CD4-positive, alpha-beta T cell treated with Interleukin-17A for 4 hours (primary cell): ENCODE measurements at regions not wholly inside any gene's neighbourhood (a gene's known extent, or its start where the extent isn't known, plus 50 kb on each side); places are given as distances from the start of the nearest gene placed in this dataset.
A peak's percentile ranks its signal among the peaks of the same experiment; 100 is the strongest.

ENCODE experiments used
- DNase-seq: peaks from one replicate; pipeline ENCODE4 v3.0.0-alpha.2; 2020; ENCODE audit warnings: mixed read lengths

DNA sequence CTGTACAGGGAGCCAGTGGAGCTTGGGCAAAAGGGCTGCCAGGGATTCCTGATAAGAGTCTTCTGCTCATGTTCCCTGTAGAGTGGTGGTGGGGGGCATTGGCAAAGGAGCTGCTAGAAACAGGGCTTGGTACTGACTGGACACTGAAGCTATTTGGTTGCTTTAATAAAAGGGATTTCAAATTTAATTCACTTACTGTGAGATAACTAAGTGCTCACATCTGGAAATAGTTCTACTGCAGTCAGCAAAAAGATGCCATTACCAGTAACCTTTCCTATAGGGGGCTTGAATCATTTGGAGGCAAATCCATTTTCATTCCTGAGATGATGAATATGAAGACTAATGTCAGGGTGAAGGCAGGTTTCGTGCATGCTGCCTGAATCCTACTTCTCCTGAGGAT, 94.3 kb upstream of the DOCK10 start:
- DNase-seq: no peak

DNA sequence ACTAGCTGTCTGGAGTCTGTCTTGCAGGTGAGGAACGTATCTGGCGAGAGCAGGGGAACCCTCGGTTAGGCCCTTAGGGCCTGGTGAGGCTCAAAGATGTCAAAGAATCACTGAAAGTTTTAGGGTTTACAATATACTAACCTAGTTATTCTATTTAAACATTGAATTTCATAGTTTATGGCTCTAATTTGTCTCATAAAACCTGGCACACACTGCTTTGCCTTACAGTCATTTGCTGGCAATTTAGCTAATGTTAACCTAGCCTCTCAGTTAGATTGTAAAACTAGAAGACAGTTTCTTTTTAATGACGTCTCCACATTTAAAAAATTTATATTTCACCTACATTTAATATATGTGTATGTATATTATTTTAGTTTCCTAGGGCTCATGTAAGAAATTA, 89.6 kb upstream of the DOCK10 start:
- no peak for DNase-seq

DNA sequence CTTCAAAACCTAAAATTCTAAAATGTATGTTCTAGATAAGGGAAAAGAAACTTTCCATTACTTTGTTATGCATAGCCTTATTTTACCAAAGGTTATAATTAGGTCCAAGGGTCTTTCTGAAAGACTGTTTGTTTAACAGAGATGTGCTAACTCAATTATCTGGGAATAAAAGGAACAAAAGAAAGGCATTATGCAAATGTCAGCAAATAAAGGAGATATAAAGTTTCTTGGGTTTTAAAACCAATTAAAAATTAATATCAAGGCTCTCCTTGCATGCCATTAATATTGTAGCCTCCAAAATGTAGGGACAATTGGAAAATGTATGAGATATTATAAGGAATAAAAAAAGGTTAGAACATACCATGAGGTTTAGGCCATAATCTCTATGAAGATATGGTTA, 87.8 kb upstream of the DOCK10 start:
- no peak for DNase-seq

DNA sequence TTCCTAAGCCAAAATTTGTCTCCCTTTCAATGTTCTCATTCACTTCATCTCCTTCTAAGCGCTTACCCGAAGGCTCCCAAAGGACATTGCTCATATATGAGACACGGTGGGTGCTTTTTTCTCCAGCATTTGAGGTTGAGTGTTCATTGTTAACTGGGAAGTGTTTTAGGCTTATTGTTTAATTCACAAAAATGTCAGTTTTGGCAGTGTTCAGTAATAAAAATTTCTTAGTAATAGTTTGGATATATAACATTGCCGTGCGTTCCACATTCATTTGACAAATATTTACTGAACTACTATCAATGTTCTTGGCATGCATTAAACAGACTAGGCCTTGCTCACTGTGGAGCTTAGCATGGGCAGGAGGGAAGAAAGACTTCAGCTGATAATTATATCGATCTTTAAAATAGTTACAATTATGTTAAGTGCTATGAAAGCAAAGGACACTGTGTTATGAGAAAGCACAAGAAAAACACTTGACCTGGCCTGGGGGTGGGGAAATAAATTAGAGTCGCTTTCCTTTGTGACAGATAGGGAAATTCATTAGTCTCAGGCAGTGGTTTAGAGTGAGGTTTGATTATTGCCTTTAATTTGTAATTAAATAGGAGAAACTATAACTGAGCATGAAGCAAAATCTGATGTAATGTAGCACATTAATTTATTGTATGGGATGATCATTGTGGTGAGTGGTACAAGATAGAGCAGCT, 82.2 kb upstream of the DOCK10 start:
- no peak for DNase-seq

DNA sequence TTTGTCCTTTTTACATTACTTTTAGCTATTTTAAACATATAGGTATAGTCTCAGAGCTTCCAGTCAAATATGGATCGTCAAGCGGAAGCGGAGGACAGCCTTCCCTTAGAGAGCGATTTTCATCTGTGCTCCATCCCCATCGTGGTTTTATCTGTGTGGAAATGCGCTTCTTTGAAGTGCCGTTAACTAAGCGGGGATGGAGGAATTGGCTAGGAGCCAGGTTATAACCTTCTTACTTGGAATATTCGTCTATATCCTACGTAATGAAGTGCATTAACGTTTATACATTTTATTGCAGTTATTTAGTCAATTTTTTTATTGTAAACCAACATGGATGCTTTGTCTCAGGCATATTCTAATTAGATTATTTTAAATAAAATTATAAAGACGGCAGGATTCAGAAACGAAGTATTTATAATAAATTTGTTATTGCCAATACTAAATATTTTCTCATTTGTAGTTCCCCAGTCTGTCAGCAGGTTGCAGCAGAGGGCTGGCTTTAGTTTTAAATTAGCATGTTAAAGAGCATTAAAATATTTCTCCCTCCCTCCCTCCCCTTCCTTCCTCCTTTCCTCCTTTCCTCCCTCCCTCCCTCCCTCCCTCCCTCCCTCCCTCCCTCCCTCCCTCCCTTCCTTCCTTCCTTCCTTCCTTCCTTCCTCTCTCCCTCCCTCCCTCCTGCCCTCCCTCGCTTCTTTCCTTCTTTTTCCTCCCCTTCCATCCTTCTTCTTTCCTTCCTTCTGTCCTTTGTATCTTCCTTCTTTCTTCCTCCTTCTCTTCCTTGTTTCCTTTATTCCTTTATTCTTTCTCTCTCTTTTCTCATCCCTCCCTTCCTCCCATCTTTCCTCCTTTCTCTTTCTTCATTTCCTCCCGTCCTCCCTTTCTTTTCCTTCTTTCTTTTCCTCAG, 80.6 kb upstream of the DOCK10 start:
- DNase-seq: peak; percentile 38

GRCh38 chr2:225122007-225122406, 79.7 kb upstream of the DOCK10 start:
- DNase-seq: no peak

DNA sequence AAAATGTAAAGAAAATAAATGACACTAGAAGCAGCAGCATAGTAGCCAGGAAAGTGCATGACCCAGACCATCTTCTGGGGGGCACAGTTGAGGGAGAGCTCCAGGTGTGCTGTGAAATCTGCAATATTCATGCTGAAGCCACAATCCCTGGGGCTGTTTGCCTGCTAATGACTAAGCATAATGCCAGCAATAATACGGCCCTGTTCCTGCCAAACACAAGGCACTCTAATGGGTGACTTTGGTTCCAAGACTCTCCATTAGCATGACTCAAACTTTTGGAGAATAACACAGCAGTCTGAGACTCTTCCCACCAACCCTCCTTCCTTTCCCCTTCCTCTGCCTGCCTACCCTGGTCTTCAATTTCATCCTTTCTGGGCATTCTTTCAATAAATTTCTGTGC, 77.9 kb upstream of the DOCK10 start:
- no peak for DNase-seq

DNA sequence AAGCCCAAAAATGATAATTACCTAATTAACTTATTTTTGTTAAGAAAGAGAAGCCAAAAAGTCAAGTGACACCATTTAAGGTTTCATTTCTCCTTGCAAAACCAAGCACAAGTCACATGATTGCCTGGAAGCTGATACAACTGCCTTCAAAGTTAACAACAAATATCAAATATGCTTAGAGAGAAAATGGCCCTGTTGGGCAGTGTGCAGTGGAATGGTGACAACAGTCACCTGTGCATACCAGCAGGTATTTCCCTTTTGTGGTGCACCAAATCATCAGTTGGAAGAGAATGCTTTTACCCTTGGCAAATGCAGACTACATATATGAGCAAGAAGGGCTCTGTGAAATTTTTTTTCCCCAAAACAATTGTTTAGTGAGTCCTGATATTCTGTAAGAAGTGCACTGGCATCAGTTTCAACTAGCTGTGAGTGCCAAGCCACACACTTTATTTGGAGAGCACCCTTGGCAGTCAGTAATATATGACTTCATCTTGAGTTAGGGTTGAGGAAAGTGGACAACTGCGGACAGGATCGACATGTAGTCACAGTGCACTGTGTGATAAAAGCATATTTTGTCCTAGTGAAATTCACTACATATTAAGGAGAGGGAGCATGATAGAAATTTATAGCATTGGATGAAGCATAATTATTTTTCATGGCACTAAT, 74.9 kb upstream of the DOCK10 start:
- DNase-seq: no peak

GRCh38 chr2:225114786-225115323, 72.6 kb upstream of the DOCK10 start:
- DNase-seq: no peak

GRCh38 chr2:225113371-225114015, 71.2 kb upstream of the DOCK10 start:
- no peak for DNase-seq

DNA sequence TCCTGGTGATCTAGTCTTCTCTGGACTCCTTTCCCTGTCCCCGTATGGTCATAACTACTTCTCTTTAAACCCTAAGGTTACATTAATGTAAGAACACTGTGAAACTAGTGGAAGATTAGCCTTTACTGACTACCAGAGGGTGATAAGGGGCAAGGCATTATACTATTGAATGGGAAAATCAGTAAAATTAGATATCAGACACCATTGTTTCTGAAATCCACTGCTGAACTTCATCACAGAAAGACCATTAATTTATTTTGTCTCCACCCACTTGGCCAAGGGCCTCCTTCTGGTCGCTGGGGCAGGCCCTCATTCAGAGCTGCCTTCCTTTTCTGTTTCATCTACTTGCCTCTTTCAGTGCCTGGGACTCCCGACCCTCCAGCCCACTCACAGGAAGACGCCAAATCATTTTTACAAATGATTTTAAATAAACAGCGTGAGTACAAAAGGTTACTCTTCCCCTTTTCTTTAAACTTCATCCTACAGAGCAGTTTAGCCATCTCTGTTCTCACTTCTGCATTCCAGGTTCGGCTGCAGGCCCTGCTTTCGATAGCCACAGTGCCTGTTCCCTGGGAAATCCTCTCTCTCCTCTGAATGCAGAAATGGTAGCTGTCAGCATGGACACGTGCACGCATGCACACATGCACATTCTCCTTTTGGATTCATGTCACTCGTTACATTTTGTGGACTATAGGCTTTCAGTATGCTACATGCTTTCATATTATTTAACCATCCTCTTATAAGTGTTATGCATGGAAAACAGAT, 70.3 kb upstream of the DOCK10 start:
- no peak for DNase-seq

- DNase-seq: no peak
Observed at GRCh38 chr2:225108805-225109204, 66.5 kb upstream of the DOCK10 start.

DNA sequence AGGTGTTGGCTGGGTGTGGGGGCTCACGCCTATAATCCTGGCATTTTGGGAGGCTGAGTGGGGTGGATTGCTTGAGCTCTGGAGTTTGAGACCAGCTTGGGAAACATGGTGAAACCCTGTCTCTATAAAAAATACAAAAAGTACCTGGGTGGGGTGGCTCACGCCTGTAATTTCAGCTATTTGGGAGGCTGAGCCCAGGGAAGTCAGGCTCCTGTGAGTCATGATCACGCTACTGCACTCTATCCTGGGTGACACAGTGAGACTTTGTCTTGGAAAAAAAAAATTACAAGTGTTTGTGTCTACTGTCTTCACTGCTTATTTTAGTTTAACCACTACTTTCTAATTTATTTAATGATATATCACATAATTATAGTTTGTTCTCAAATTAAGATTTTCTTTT, 62.7 kb upstream of the DOCK10 start:
- DNase-seq: no peak

DNA sequence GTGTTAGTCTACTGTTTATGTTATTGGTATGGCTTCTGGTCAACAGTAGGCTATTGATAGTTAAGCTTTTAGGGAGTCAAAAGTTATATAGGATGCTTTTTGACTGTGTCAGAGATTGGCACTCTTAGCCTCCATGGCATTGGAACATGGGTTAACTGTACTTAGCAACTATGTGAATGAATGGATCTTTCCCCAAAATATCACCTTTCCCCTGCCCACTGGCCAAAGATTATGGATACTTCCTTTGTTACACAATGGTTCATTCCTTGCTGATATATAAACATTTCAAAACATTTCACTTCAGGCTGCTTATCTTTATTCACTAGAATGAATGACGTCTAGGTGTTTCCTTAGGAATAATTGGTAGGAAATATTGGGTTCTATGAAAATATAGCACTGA, 62.1 kb upstream of the DOCK10 start:
- DNase-seq: no peak

DNA sequence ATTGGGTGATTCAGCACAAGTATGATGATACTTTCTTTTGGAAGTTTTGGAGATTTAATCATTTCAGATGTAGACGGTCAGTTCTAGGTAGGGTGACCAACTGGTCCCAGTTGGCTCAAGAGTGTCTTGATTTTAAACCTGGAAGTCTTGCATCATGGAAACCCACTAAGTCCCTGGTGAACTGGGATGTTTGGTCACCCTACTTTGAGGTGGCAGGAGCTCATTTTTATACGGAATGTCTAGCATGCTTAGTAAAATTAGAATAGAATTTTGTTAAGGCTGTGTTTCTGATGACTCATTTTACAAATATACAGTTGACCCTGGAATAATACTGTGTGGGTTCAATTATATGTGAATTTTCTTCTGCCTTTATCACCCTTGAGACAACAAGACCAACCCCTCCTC, 61.5 kb upstream of the DOCK10 start:
- DNase-seq: no peak

GRCh38 chr2:225100856-225101294, 58.6 kb upstream of the DOCK10 start:
- no peak for DNase-seq

DNA sequence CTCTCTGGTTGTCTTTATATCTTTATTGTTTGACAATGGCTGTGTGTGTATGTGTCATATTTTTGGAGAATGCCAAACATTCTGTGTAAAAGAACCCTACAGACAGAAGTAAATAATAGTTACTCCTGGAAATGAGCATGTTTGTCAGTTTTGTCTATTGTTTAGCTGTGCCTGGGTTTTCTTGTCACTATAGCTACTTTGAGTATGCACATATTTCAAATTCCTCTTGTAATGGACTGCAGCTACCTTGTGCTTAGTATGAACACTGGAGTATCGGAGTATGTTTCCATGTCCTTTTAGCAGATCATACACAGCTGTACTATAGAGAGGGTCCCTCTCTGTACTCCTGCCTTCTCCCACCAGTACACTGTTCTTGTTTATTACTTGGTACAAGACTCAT, 58.0 kb upstream of the DOCK10 start:
- no peak for DNase-seq

- DNase-seq: no peak
Observed at GRCh38 chr2:225097035-225097434, 54.8 kb upstream of the DOCK10 start.
